NCI-H146 treated with DMSO at 0.1 percent for 48 hours (cell line): ENCODE measurements at regions not wholly inside any gene's neighbourhood (a gene's known extent, or its start where the extent isn't known, plus 50 kb on each side); places are given as distances from the start of the nearest gene placed in this dataset.
"Not testable (repeated sequence)": the region's sequence is repeated elsewhere in the genome, so short reads cannot be mapped to it uniquely, and the experiment has no call there.

ENCODE experiments used
- DNase-seq: peaks from one replicate; lab custom pipeline; 2025; ENCODE audit not compliant: unreplicated experiment; lab: John Stamatoyannopoulos, UW

DNA sequence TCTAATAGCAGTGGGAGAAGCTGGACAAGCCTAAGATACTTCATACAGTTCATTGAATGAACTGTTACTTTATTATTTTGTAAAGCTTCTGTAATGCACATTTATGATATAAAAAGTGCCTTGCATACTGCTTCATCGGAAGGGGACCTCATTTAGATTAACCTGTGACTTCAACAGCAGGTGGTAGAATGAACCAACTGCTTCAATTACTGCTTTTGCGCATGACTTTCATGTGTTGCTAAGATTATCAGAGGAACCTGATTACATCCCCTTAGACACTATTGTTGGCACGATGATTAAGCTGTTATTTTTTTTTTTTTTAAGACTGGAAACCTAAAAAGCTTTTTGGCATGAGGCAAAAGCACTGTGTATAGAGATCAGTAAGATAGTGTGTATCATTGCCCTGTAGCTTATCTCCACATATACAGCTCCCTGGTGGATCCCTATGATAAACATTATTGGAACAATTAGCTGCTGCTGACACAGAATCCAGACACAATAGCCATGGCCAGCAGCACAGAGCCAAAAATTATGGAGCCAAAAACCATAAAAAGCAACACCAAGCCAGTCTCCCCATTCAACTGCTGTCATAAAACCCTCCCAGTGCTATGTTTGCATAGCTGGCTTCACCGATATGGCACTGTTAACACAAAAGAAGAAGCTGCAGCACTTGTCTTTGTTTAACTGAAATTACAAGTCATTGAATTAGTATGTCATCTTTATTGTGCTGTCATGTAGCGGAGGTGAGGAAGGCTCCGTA is 731.6 kb upstream of the MMS22L start:
- peak; percentile 99 for DNase-seq

DNA sequence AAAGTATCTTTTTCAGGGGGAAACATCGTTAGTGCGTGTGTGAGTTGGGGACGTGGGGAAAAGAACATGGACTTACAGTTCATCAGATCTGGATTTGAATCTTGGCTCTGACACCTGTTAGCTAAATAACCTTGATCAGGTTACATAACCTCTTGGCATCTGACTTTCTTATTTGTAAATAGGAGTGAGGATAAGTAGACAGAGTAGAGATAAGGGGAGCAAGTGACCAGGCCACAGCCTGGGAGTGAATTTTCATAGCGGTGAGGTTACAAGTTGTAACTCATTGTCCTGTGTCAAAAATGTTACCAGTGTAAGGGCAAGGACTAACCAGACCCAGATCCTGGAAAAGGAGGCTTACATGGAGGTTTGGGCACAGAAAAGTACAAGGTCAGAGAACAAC is 733.5 kb upstream of the MMS22L start:
- DNase-seq, result no peak

DNA sequence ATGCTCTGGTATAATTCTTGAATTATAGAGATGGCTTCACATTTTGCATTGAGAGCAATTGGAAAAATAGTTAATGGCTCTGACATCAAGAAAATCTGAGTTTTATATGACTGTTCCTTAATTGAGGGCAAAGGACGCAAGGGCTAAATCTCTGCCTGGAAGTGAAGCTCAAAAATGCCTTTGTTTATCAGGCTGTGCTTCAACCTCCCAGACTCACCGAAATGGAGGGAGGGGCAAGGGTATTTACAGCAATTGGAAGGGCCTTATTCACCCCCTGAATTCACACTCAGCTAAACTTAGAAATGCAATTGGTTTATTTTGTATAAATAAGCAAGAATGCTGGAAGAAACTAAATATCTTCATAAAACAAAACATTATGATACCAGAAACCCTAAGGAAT is 737.2 kb upstream of the MMS22L start:
- no peak for DNase-seq

DNA sequence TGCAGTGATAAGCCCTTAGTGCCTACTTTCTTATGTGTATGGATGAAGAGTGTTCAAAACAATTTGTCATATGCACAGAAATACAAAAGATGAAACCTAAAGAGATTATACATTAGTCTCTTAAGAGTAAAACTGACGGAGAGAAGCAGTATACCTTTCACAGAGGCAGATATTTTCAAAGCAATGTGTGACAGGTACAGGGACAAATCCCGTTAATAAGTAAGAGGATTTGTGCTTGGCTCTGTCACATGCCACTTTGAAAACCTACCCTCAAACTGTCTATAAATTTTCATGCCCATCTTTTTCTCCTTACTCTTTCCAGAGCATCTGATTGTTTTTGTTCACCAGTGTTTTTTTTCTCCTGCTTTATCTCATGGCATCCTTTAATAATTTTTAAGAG is 741.3 kb upstream of the MMS22L start:
- DNase-seq, result no peak

DNA sequence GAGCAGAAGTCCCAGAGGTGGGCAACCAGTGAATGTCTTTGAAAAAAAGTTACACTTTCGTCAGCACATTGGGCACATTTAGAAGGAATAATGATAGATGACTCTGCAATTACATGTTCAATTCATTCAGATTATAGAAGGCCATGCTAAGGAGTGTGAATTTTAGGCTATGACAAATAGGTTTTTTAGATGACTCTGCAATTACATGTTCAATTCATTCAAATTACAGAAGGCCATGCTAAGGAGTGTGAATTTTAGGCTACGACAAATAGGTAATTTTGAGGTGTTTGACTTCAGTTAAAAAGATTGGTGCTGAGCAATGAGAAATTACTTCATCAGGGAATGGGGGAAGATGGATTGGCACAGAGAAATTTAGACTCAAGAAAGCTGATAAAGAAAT is 744.9 kb upstream of the MMS22L start:
- DNase-seq, result no peak

DNA sequence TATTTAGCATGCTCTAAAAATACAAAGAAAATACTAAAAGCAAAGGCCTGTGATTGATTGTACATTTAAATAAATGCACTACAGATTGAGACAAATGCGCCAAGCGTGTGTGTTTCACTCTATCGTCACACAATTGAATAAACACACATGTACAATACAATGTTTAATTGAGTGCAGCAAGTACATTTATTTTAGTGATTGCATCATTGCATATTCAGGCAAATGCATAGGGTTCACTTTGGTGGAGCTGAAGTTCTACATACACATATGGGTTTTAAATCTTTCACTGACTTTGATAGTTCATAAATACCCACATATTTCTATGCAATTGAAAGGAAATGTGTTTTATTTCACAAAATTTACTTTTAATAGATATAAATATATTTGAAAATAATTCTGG is 750.6 kb upstream of the MMS22L start:
- no peak for DNase-seq

DNA sequence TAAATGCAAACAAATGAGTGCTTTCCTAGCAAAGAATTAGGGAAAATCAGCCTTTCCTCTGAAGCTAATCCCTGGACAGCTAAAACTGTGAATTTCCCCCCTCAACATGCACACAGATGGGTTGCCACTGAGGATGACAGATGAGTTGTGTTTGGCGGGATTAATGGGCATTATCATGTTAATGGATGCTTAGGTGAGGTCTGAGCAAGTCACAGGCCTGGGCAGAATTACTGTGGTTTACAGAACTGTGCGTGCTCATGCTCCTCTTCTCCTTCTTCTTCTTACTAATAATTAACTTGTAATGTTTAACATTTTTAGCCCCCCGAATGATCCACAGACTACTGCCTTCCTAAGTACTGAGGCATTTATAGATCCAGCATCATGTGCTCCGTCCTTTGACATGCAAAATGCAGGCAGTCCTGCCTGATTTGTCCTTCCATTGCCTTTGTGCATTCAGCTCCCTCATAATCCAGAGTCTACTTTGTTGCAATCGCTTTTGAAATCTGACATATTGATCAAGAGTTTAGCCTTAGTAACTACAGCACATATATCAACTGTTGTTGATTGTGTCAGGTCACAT is 753.4 kb upstream of the MMS22L start:
- peak; percentile 49 for DNase-seq

DNA sequence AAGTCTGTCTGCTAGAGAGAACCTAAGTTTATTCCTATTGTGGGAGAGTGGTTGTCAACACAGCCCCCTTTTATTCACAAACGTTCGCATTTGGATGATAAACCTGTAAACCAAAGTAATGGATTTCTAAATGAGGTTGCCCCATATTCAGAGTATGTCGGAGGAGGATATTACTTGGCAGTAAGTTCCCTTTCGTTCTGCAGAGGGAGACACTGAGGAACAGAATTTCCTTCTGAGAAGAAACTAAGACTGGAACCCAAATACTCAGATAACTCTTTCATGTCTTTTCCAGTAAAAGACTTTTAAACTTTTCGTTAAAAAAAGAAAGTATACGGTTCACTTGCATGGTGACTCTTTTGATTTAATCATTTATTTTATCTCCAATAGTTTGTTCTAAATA is 754.6 kb upstream of the MMS22L start:
- no peak for DNase-seq

DNA sequence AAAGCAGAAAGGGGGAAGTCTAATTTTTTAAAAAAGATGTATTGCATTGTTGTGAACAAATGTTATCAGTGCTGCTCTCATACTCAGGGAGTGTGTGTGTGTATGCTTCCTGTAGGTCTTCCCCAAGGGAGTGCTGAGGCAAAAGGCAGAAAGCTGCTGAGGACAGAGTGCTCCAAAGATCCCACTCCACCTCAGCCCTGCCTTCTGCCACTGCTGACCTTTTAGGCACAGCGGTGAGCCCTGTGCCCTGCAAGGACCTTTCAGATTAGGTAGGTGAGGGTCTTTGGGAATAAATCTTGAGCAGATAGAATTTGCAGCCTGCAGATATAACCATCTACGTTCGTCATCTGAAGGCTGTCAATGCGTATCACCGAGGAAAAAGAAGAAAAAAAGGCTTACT is 756.4 kb upstream of the MMS22L start:
- DNase-seq, result no peak

DNA sequence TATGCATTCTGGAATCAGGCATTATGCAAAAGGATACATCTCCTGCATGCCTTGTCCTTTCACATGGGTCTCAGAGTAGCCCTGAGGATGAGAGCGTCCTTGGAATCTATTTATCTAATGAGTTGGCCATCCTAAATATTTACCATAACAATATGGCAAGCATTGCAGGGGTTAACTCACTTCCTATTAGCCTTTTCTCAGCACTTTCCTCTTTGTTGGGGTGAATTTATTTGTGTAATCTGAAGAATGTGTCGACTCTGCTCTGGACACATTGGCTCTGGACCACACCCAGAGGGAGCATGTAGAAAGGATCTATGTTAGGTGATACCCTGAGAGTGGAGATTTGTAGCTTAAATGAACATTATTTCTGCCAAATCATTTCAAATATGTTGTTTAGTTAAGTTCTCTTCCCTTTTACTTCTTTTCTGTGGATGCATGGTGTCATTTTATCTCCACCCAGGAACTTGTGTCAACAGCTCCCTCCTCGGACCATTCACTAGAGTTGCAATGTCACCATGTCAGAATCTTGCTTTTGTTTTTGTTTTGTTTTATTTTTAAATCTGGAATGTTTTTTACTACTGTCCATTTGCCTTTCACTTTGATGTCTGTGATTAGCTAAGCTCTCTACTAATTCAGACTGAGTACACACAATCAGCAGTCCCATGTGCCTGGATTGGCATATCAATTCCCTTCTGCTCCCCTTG is 757.0 kb upstream of the MMS22L start:
- DNase-seq, result peak; percentile 69

DNA sequence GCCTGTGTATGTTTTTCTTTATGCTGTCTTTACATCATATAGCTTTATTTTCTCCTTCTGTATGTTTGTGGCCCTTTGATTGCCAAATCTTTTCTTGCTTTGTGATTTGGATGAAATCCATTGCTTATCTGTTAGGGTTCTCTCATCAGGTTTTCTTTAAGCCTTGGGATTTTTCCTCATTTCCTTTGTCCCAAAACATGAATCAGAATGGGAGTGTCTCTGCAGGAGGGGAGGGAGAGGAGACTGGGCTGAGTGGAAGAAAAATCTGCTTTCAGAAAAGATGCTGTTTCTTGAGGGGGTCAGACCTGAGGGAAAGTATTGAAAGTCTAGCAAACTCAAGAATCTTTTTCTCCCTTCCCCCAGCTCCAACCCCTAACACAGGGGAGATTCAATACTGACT is 758.0 kb upstream of the MMS22L start:
- DNase-seq, result peak; percentile 66

DNA sequence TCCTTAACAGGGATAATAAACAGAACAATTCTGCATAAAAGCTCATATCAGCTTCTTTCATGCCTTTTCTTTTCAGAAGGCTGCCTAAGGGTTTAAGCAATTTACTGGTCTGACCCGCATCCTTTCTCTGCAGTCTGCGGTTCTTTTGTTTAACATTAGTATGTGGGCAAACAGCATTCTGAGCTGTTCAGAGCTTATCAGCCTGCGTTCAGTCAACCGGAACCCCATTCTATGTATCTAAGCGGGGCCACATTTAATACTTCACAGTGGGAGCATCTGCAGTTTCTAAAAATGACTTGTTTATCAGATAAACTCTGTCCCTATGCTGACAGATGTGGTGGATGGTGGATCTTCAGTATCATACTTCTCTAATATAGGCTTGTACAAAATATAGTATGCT is 758.9 kb upstream of the MMS22L start:
- DNase-seq, result peak; percentile 98

DNA sequence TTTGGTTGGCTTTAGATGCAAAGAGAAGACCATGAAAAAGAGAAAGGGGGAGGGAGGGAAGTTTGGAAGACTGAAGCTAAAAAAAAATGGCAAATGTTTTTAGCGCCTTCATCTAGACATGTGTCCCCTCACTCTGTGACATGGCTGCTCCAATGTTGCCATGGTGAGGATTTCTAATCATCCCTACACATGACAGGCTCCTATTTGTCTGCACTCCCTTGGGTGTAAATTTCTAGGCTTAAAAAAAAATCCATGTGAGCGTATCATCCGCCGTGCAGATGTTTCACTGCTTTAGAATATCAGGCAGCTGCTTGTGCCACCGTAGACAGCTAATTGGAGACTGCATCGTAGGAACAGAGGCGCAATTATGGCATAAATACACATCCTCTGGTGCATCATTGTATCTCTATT is 761.1 kb upstream of the MMS22L start:
- peak; percentile 96 for DNase-seq

DNA sequence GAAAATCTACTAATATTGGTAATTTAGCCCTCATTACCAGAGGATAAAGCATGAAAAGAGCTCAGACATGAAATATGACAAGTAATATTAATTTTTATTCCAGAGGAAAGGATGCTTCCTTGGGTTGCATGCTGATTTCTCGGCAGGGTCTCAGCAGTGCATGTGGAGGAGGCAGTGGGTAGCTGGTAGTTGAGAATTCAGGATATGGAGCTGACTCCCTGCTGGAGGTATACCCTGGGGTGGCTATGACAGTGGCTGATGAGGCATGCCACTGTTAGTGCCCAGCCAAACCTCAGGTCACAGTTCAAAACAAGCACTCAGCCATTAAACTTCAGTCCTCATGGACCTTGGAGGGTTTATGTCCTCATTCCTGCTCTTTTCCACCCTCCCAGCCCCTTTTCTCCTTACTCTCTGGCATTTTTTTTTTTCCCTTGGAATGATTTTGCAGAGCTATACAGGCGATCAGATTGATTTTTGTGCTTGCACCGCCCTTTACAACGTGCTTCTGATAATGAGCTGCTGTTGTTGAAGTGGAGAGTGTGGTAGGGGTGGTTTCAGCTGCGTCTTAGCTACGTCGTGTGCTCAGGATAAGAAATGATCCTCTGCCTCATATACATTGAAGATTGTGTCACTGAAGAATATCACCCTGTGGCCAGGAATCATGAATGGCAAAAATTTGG is 761.9 kb upstream of the MMS22L start:
- DNase-seq, result peak; percentile 80

DNA sequence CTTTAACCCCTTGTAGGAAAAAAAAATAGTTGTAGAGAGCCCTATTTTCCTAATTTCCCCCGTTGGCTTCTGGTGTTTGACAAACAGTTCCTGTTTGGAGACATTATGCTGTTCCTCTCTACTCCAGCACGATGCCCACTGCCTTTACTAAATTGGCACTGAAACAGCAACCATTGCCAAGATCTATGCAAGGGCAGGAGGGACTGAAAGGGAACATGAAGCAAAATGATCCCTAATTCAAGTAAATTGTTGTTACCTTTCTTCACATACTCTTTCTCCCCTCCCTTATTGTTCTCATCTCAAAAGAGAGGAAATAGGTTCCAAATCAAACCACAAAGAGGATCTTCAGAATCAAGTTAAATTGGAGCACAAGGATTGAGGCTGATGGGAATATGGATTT is 764.1 kb upstream of the MMS22L start:
- DNase-seq, result no peak

DNA sequence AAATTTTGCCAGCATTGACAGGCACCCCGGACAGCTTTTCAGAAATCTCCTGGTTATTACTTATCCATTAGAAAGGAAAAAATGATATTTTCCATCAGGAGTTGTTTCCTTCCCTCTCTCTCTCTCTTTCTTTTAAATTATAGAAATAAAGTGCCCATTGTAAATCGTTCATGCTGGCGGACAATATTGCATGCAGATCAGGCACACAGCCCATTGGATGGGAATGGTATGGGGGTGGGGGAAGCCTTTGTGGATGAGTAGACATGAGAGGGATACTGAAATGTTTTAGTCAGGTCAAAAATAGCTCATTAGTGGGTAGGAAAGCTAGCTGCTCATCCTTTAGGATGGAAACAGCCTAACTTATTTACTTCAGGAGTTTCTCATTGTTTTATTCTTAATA is 764.9 kb upstream of the MMS22L start:
- no peak for DNase-seq

DNA sequence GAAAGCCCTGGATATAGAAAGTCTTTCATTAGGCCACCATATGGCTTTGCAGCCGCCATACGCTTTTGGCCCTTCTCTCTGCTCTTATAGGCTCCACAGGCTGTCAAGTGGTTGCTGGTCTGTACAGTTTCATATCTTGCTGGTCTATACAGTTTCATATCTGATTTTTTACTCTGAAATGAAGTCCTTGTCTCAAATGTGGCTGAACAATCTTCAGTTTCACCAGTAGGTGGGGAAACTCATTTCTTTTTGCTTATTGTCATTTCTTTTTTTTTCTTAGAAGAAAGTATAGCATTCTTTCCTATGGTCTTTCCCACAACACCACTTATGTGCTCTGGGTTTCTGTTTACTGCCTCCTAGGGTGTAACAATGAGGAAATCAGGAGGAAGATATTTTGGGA is 771.4 kb upstream of the MMS22L start:
- peak; percentile 9 for DNase-seq

DNA sequence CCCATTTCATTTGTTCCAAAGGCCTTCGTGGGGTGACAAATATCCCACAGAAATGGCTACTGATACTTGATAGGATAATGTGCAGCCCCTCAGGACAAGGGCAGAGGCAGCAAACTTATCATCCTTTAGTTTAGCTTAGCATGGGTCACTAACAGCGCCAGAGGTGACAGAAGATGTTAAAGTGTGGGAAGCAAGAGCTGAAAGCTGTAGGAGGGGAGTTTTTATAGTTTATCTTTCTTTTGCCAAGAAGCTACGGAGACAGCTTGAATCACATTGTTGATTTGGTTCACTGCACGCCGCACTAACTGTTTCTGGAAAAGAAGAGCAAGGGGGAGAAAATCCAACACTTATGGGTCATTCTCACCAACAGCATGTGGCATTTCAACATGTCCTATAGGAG is 773.9 kb upstream of the MMS22L start:
- DNase-seq, result no peak

DNA sequence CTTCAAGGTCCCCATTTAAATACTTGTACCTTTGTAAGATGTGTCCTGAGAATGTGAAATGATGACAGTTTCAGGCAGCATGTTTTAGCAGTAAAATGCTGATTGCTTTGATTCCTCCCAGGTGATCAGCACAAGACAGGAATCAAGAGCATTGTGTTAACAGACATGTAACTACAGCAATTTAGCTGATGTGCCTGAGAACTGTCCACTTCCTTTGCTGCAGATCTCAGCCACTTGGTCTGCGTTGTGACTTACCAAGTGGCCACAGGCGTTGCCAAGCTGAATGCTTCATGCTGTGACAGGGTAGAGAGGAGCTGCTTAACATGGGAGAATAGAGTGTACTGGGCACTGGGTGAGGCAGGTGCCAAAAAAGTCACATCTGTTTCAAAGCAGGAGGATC is 767.0 kb upstream of the POU3F2 start:
- no peak for DNase-seq

DNA sequence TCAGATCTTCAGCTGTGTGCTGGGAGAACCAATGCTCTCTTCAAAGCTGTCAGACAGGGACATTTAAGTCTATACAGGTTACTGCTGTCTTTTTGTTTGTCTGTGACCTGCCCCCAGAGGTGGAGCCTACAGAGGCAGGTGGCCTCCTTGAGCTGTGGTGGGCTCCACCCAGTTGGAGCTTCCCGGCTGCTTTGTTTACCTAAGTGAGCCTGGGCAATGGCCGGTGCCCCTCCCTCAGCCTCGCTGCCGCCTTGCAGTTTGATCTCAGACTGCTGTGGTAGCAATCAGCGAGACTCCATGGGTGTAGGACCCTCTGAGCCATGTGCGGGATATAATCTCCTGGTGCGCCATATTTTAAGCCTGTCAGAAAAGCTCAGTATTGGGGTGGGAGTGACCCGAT is 745.8 kb upstream of the POU3F2 start:
- not testable (repeated sequence) for DNase-seq

DNA sequence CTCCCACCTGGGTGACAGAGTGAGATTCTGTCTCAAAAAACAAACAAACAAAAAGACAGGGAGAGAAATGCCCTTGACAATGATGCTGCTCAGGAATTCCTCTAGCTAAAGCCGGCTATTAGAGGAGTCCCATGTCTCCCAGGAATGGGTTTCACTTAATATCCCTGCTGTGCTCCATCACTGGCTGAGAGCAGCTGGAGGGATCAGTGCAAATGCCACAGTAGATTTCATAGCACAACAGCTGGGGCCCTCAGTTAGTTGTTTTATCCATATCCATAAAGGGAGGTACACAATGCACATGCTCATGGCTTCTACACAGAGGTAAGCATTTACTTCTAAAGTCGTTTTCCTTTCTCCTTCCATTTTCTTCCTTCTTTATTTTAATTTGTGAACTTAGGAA is 742.0 kb upstream of the POU3F2 start:
- no peak for DNase-seq

DNA sequence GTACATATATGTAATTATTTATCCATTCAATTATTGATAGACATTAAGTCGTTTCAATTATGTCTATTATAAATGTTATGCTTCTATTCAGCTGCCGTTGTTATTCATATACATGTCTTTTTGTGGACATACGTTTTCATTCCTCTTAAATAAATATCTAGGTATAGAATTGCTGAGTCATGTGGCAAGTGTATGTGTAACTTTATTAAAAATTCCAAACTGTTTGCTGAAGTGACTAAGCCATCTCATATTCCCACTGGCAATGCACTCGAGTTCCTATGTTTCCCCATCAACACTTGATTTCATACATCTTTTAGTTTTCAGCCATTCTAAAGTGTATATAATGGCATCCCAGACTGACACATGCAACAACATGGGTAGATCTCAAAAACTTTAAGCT is 739.7 kb upstream of the POU3F2 start:
- DNase-seq, result no peak
